ENCODE measurements at regions not wholly inside any gene's neighbourhood (a gene's known extent, or its start where the extent isn't known, plus 50 kb on each side); places are given as distances from the start of the nearest gene placed in this dataset.

DNA sequence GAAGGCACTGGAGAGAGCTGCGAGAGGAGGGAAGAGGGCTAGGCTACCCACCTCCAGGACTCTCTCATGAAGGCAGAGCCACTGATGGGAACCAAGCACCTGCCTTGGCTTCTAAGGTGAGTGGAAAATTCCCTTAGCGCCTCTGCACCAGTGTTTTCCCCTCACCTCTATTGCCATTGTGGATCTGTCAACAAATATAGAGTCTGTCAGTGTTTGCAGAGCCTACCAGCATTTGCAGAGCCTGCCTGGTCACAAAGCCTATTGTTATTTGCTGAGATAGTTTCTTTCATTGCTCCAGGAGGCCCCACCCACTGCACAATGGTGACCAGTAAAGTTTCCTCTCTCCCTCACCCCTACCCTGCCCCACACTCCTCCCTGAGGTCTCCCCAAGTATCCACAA lies 141.9 kb downstream of the MRPL14 start:
- DNase-seq, result no peak
- Histone ChIP-seq H3K79me2 (ENCODE audit: control insufficient read depth, insufficient read depth, low read length) (no peaks in the 10 kb centered on the region), H2AFZ (ENCODE audit: insufficient read depth, low read depth, low read length, poor library complexity, severe bottlenecking) (no peak overlapping the region), H3K27ac (ENCODE audit: low read length in 2 of 2) (no peak overlapping the region), H3K9me3 (ENCODE audit: control extremely low read depth in 1 of 3, control insufficient read depth in 2 of 3, insufficient read depth in 1 of 3, low read length in 2 of 3) (no peaks in the 10 kb centered on the region), H3K36me3 (replicated peaks in 1 of 2; ENCODE audit: control extremely low read depth in 1 of 2, control insufficient read depth in 1 of 2, extremely low read depth in 1 of 2, insufficient read depth in 2 of 2, low read length in 1 of 2) (no peaks in the 10 kb centered on the region), H3K4me3 (ENCODE audit: control extremely low read depth in 1 of 5, extremely low read depth in 1 of 5, insufficient read depth in 1 of 5, low read depth in 2 of 5, low read length in 4 of 5) (no peak overlapping the region), H3K4me2 (replicated peaks; ENCODE audit: low read depth, low read length, poor library complexity, severe bottlenecking) (no peak overlapping the region), H4K20me1 (ENCODE audit: control insufficient read depth, insufficient read depth, low read length, poor library complexity, severe bottlenecking) (no peaks in the 10 kb centered on the region), H3K27me3 (replicated peaks in 1 of 4; ENCODE audit: control extremely low read depth in 1 of 4, control insufficient read depth in 3 of 4, insufficient read depth in 4 of 4, low read length in 3 of 4) (peaks cover 0 to 3% (median 0%) of the 10 kb centered on the region in 4 experiments), H3K9ac (ENCODE audit: low read length) (no peak overlapping the region), H3K4me1 (ENCODE audit: control insufficient read depth in 2 of 2, insufficient read depth in 2 of 2, low read length in 2 of 2) (no peaks in the 10 kb centered on the region)
- no peak overlapping the region for H3K4me3 Mint-ChIP-seq
- intact Hi-C loops (cut with micrococcal nuclease), result no loop called here
- peaks cover 32% of the 10 kb centered on the region for H3K27me3 Mint-ChIP-seq
- CTCF ChIA-PET, result no interaction called here
- TF ChIP-seq, protein P1, sequence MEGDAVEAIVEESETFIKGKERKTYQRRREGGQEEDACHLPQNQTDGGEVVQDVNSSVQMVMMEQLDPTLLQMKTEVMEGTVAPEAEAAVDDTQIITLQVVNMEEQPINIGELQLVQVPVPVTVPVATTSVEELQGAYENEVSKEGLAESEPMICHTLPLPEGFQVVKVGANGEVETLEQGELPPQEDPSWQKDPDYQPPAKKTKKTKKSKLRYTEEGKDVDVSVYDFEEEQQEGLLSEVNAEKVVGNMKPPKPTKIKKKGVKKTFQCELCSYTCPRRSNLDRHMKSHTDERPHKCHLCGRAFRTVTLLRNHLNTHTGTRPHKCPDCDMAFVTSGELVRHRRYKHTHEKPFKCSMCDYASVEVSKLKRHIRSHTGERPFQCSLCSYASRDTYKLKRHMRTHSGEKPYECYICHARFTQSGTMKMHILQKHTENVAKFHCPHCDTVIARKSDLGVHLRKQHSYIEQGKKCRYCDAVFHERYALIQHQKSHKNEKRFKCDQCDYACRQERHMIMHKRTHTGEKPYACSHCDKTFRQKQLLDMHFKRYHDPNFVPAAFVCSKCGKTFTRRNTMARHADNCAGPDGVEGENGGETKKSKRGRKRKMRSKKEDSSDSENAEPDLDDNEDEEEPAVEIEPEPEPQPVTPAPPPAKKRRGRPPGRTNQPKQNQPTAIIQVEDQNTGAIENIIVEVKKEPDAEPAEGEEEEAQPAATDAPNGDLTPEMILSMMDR (IDR thresholded peaks at IDR 0.05), result no peak
- TF ChIP-seq EZH2 (IDR thresholded peaks at IDR 0.05; ENCODE audit: borderline replicate concordance, insufficient read depth, low read depth, low read length, poor library complexity, severe bottlenecking), result no peak
- no peaks in the 10 kb centered on the region for H3K4me1 Mint-ChIP-seq
- H3K27ac Mint-ChIP-seq, result no peak overlapping the region
- H3K9me3 Mint-ChIP-seq (ENCODE audit: insufficient read depth), result no peaks in the 10 kb centered on the region
- ATAC-seq (ENCODE audit: low read depth), result no peak
- WGBS (ENCODE audit: insufficient coverage), result no CpG with 5 or more reads among the region's 2 CpGs
- POLR2A ChIA-PET, result no interaction called here

DNA sequence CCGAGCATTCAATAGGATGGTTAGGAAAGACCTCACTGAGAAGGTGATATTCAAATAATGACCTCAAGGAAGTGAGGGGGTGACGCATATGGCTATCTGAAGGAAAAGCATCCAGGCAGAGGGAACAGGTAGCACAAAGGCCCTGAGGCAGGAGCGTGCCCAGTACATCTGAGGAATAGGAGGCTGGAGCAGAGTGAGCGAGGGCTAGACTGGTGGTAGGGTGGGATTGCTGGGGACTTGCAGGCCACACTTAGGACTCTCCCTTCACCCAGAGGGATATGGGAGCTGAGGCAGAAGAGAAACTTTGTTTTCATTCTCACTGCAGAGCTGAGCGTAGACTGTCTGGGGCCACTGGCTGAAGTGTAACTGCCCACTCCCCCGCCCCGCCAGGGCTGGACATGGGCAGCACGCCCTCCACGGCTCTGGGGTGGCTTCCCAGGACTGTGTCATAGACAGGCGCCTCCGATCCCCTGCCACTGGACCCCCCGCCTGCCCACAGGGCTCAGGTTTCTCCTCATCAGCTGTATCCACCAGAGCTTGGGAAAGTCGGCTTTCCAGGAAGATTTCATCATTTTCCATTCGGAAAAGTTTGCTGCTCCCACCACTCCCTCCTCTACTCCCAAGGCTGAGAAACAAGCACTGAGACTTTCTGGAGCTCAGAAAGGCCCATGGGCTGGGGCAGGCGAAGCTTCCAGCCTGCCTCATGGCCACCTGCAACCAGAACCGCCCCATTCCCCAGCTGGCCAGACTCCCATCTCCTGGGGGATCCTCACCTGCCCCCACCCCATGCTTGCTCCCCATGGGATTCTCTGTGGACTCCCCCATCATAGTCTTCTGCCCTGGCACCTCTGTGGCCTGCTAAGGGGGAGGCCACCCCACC lies 142.6 kb downstream of the MRPL14 start:
- H3K4me1 ChIP-seq (ENCODE audit: control insufficient read depth in 2 of 2, insufficient read depth in 2 of 2, low read length in 2 of 2), result no peaks in the 10 kb centered on the region
- POLR2A ChIA-PET, result no interaction called here
- DNase-seq, result no peak
- H4K20me1 ChIP-seq (ENCODE audit: control insufficient read depth, insufficient read depth, low read length, poor library complexity, severe bottlenecking), result no peaks in the 10 kb centered on the region
- no peak overlapping the region for H3K4me3 Mint-ChIP-seq
- WGBS (ENCODE audit: insufficient coverage), result 90% methylated on average over 14 of the region's 16 CpGs
- intact Hi-C loops (cut with micrococcal nuclease), result no loop called here
- H3K9ac ChIP-seq (ENCODE audit: low read length), result no peak overlapping the region
- H3K9me3 Mint-ChIP-seq (ENCODE audit: insufficient read depth), result no peaks in the 10 kb centered on the region
- no peaks in the 10 kb centered on the region for H3K79me2 ChIP-seq (ENCODE audit: control insufficient read depth, insufficient read depth, low read length)
- H3K4me3 ChIP-seq (ENCODE audit: control extremely low read depth in 1 of 5, extremely low read depth in 1 of 5, insufficient read depth in 1 of 5, low read depth in 2 of 5, low read length in 4 of 5), result no peak overlapping the region
- H3K27ac ChIP-seq (ENCODE audit: low read length in 2 of 2), result no peak overlapping the region
- H2AFZ ChIP-seq (ENCODE audit: insufficient read depth, low read depth, low read length, poor library complexity, severe bottlenecking), result no peak overlapping the region
- H3K27ac Mint-ChIP-seq, result no peak overlapping the region
- no peaks in the 10 kb centered on the region for H3K9me3 ChIP-seq (ENCODE audit: control extremely low read depth in 1 of 3, control insufficient read depth in 2 of 3, insufficient read depth in 1 of 3, low read length in 2 of 3)
- no peak for ATAC-seq (ENCODE audit: low read depth)
- no peak for TF ChIP-seq EZH2 (IDR thresholded peaks at IDR 0.05; ENCODE audit: borderline replicate concordance, insufficient read depth, low read depth, low read length, poor library complexity, severe bottlenecking)
- TF ChIP-seq, protein P1 (IDR thresholded peaks at IDR 0.05), result no peak
- H3K36me3 ChIP-seq (replicated peaks in 1 of 2; ENCODE audit: control extremely low read depth in 1 of 2, control insufficient read depth in 1 of 2, extremely low read depth in 1 of 2, insufficient read depth in 2 of 2, low read length in 1 of 2), result no peaks in the 10 kb centered on the region
- H3K27me3 ChIP-seq (replicated peaks in 1 of 4; ENCODE audit: control extremely low read depth in 1 of 4, control insufficient read depth in 3 of 4, insufficient read depth in 4 of 4, low read length in 3 of 4), result peaks cover 0 to 3% (median under 1%) of the 10 kb centered on the region in 4 experiments
- H3K4me1 Mint-ChIP-seq, result no peaks in the 10 kb centered on the region
- H3K4me2 ChIP-seq (replicated peaks; ENCODE audit: low read depth, low read length, poor library complexity, severe bottlenecking), result no peak overlapping the region
- CTCF ChIA-PET, result no interaction called here
- H3K27me3 Mint-ChIP-seq, result peaks cover 32% of the 10 kb centered on the region

Measured in B cell (primary cell).